ENCODE measurements at regions not wholly inside any gene's neighbourhood (a gene's known extent, or its start where the extent isn't known, plus 50 kb on each side); places are given as distances from the start of the nearest gene placed in this dataset.

DNA sequence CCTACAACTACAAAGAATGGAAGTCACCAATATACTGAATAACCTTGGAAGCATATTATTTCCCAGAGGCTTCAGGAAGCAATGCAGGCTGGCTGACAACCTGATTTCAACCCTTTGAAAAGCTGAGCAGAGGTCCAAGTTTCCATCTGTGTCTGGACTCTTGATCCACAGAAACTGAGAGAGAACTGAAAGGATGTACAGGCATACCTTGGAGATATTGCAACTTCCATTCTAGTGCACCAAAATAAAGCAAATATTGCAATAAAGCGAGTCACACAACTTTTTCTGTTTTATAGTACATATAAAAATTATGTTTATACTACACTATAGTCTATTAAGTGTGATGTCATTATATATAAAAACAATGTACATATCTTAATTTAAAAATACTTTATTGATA lies 85.3 kb downstream of the TYW3 start:
- DNase-seq = no peak
- H3K36me3 ChIP-seq (ENCODE audit: control insufficient read depth in 4 of 4, insufficient read depth in 4 of 4, low read length in 3 of 4) = no peaks in the 10 kb centered on the region
- no peak overlapping the region for H3K4me3 ChIP-seq (ENCODE audit: control insufficient read depth in 1 of 7, extremely low read depth in 1 of 7, insufficient read depth in 4 of 7, low read depth in 2 of 7, low read length in 6 of 7)
- H3K27me3 ChIP-seq (replicated peaks in 2 of 5; ENCODE audit: control insufficient read depth in 4 of 5, insufficient read depth in 5 of 5, low read length in 4 of 5) = no peaks in the 10 kb centered on the region
- no peaks in the 10 kb centered on the region for H3K4me1 ChIP-seq (ENCODE audit: control extremely low read depth in 1 of 4, control insufficient read depth in 4 of 4, insufficient read depth in 4 of 4, low read length in 3 of 4)
- WGBS (ENCODE audit: insufficient coverage) = no CpG with 5 or more reads among the region's 1 CpG
- ChIA-PET CTCF (no interaction called here), POLR2A (no interaction called here)
- no peaks in the 10 kb centered on the region for H3K9me3 ChIP-seq (ENCODE audit: control extremely low read depth in 1 of 5, control insufficient read depth in 4 of 5, insufficient read depth in 2 of 5, low read depth in 1 of 5, low read length in 4 of 5)
- no peak overlapping the region for H3K27ac ChIP-seq (ENCODE audit: insufficient read depth in 1 of 2, low read depth in 1 of 2, low read length in 2 of 2, poor library complexity in 1 of 2, severe bottlenecking in 2 of 2)

DNA sequence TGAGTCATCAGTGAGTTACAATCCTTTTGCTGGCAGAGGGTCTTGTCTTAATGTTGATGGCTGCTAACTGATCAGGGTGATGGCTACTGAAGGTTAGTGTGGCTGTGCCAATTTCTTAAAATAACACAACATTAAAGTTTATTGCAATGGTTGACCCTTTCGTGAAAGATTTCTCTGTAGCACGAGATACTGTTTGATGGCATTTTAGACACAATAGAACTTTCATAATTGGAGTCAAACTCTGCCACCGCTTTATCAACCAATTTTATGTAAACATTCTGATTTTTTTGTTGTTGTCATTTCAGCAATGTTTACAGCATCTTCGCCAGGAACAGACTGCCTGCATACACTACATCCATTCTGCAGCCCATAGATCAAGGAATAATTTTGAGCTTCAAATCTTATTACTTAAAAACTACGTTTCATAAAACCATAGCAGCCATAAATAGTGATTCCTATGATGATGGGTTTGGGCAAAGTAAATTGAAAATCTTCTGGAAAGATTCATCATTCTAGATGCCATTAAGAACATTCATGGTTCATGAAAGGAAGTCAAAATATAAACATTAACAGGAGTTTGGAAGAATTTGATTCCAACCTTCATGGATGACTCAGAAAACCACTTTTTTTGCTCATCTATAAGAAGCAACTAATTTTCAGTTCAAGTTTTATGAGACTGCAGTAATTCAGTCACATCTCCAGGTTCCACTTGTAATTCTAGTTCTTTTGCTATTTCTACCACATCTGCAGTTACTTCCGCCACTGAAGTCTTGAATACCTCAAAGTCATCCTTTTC lies 85.9 kb downstream of the TYW3 start:
- no peaks in the 10 kb centered on the region for H3K27me3 ChIP-seq (replicated peaks in 2 of 5; ENCODE audit: control insufficient read depth in 4 of 5, insufficient read depth in 5 of 5, low read length in 4 of 5)
- CTCF ChIA-PET = no interaction called here
- POLR2A ChIA-PET = no interaction called here
- WGBS (ENCODE audit: insufficient coverage) = 80% methylated on average over 1 of the region's 6 CpGs
- H3K36me3 ChIP-seq (ENCODE audit: control insufficient read depth in 4 of 4, insufficient read depth in 4 of 4, low read length in 3 of 4) = no peaks in the 10 kb centered on the region
- no peak overlapping the region for H3K4me3 ChIP-seq (ENCODE audit: control insufficient read depth in 1 of 7, extremely low read depth in 1 of 7, insufficient read depth in 4 of 7, low read depth in 2 of 7, low read length in 6 of 7)
- no peaks in the 10 kb centered on the region for H3K4me1 ChIP-seq (ENCODE audit: control extremely low read depth in 1 of 4, control insufficient read depth in 4 of 4, insufficient read depth in 4 of 4, low read length in 3 of 4)
- no peak overlapping the region for H3K27ac ChIP-seq (ENCODE audit: insufficient read depth in 1 of 2, low read depth in 1 of 2, low read length in 2 of 2, poor library complexity in 1 of 2, severe bottlenecking in 2 of 2)
- DNase-seq = no peak
- H3K9me3 ChIP-seq (ENCODE audit: control extremely low read depth in 1 of 5, control insufficient read depth in 4 of 5, insufficient read depth in 2 of 5, low read depth in 1 of 5, low read length in 4 of 5) = no peaks in the 10 kb centered on the region

DNA sequence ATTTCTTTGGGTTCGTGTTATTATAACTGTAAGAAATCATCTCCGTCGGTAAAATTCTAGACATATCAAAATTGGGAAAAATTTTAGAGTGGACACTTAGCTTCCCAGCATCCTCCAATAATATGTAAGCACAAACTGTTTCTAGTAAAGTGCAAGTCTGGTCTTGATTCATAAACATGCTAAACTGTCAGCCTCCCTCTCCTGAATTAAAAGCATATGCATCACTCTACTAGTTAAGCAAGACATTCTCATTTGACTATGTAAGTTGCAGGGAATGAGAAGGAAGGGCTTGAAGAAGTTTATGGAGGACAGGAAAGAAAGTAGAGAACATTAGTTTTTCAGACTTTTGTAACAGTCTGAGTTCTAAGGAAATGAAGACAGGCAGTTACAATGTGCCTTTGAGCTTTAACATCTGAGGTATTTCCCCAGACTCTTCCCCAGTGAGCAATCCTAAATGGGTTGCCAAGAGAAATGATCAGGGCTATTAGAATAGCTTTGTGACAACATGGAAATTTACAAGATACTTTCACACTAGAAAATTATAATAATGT lies 90.0 kb downstream of the TYW3 start:
- Histone ChIP-seq H3K27me3 (replicated peaks in 2 of 5; ENCODE audit: control insufficient read depth in 4 of 5, insufficient read depth in 5 of 5, low read length in 4 of 5) (no peaks in the 10 kb centered on the region), H3K36me3 (ENCODE audit: control insufficient read depth in 4 of 4, insufficient read depth in 4 of 4, low read length in 3 of 4) (no peaks in the 10 kb centered on the region), H3K27ac (ENCODE audit: insufficient read depth in 1 of 2, low read depth in 1 of 2, low read length in 2 of 2, poor library complexity in 1 of 2, severe bottlenecking in 2 of 2) (no peak overlapping the region), H3K9me3 (ENCODE audit: control extremely low read depth in 1 of 5, control insufficient read depth in 4 of 5, insufficient read depth in 2 of 5, low read depth in 1 of 5, low read length in 4 of 5) (no peaks in the 10 kb centered on the region), H3K4me1 (ENCODE audit: control extremely low read depth in 1 of 4, control insufficient read depth in 4 of 4, insufficient read depth in 4 of 4, low read length in 3 of 4) (no peaks in the 10 kb centered on the region), H3K4me3 (ENCODE audit: control insufficient read depth in 1 of 7, extremely low read depth in 1 of 7, insufficient read depth in 4 of 7, low read depth in 2 of 7, low read length in 6 of 7) (no peak overlapping the region)
- CTCF ChIA-PET = no interaction called here
- no peak for DNase-seq
- no CpG with 5 or more reads among the region's 3 CpGs for WGBS (ENCODE audit: insufficient coverage)
- POLR2A ChIA-PET = no interaction called here

DNA sequence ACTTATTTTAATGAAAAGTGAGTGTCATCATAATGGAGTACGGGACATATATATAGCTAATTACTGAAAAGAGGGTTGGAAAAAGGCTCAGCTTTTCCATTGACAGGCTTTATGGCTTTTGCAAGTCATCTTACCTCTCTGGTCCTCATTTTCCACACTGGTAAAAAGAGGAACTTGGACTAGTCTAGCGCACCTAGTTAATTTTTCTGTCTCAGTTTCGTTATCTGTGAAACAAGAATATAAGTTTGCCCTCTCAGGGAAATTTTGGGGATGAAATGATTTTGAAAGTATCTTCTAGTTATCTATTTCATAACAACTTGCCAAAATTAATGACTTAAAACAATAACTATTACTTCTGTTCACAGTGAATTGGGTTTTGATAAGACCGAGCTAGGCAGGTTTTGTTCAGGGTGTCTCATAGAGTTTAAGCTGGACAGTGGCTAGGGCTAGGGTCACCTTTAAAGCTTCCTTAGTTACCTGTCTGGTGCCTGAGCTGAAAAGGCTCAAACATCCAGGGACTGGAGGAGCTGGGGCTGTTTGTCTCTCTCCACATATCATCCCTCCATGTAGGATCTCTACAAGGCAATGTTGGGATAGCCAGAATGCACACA lies 91.7 kb downstream of the TYW3 start:
- CTCF ChIA-PET = no interaction called here
- POLR2A ChIA-PET = no interaction called here
- H3K27ac ChIP-seq (ENCODE audit: insufficient read depth in 1 of 2, low read depth in 1 of 2, low read length in 2 of 2, poor library complexity in 1 of 2, severe bottlenecking in 2 of 2) = no peak overlapping the region
- DNase-seq = no peak
- H3K9me3 ChIP-seq (ENCODE audit: control extremely low read depth in 1 of 5, control insufficient read depth in 4 of 5, insufficient read depth in 2 of 5, low read depth in 1 of 5, low read length in 4 of 5) = no peaks in the 10 kb centered on the region
- H3K4me1 ChIP-seq (ENCODE audit: control extremely low read depth in 1 of 4, control insufficient read depth in 4 of 4, insufficient read depth in 4 of 4, low read length in 3 of 4) = no peaks in the 10 kb centered on the region
- H3K4me3 ChIP-seq (ENCODE audit: control insufficient read depth in 1 of 7, extremely low read depth in 1 of 7, insufficient read depth in 4 of 7, low read depth in 2 of 7, low read length in 6 of 7) = no peak overlapping the region
- H3K36me3 ChIP-seq (ENCODE audit: control insufficient read depth in 4 of 4, insufficient read depth in 4 of 4, low read length in 3 of 4) = no peaks in the 10 kb centered on the region
- WGBS (ENCODE audit: insufficient coverage) = 100% methylated on average over 1 of the region's 4 CpGs
- no peaks in the 10 kb centered on the region for H3K27me3 ChIP-seq (replicated peaks in 2 of 5; ENCODE audit: control insufficient read depth in 4 of 5, insufficient read depth in 5 of 5, low read length in 4 of 5)

DNA sequence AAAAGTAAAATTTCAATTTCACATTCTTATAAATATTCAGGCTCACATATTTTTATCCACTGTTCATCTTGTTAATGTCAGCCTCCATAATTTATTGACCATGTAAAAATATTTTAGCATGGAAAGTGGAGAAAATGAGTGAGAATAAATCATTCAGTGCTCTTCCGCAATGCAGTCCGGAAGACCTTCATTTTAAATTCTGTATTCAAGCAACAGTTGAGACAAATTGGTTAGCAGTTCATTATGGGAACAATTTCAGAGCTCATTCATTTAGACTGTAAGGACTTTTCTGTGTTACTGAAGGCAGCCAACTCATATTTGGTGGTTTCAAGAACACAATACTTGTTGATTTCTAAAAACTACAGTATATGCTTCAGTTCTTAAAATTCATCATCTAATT lies 97.8 kb downstream of the TYW3 start:
- H3K27ac ChIP-seq (ENCODE audit: insufficient read depth in 1 of 2, low read depth in 1 of 2, low read length in 2 of 2, poor library complexity in 1 of 2, severe bottlenecking in 2 of 2) = no peak overlapping the region
- 93% methylated on average over 2 of the region's 2 CpGs for WGBS (ENCODE audit: insufficient coverage)
- no peak overlapping the region for H3K4me3 ChIP-seq (ENCODE audit: control insufficient read depth in 1 of 7, extremely low read depth in 1 of 7, insufficient read depth in 4 of 7, low read depth in 2 of 7, low read length in 6 of 7)
- no peak for DNase-seq
- H3K9me3 ChIP-seq (ENCODE audit: control extremely low read depth in 1 of 5, control insufficient read depth in 4 of 5, insufficient read depth in 2 of 5, low read depth in 1 of 5, low read length in 4 of 5) = no peaks in the 10 kb centered on the region
- H3K27me3 ChIP-seq (replicated peaks in 2 of 5; ENCODE audit: control insufficient read depth in 4 of 5, insufficient read depth in 5 of 5, low read length in 4 of 5) = no peaks in the 10 kb centered on the region
- H3K4me1 ChIP-seq (ENCODE audit: control extremely low read depth in 1 of 4, control insufficient read depth in 4 of 4, insufficient read depth in 4 of 4, low read length in 3 of 4) = no peaks in the 10 kb centered on the region
- ChIA-PET CTCF (no interaction called here), POLR2A (no interaction called here)
- H3K36me3 ChIP-seq (ENCODE audit: control insufficient read depth in 4 of 4, insufficient read depth in 4 of 4, low read length in 3 of 4) = no peaks in the 10 kb centered on the region

DNA sequence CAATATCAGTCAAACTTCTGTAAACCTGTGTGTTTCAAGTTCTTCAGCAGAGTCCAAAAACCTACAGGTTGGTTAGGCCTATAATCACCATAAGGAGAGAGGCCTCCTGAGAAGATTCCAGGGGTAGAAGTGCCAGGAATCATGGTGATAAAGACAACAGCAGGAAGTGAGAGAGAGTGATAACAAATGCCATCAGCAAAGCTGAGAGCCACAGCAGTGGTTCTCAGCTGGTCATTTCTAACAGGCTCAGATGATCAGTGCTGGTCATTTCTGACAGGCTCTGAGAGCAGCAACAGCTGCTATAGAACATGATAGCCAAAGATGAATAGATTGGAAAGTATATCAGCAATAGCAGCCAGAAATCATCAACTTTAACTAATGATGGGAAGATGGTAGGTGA lies 101.3 kb downstream of the TYW3 start:
- H3K9me3 ChIP-seq (ENCODE audit: control extremely low read depth in 1 of 5, control insufficient read depth in 4 of 5, insufficient read depth in 2 of 5, low read depth in 1 of 5, low read length in 4 of 5) = no peaks in the 10 kb centered on the region
- POLR2A ChIA-PET = no interaction called here
- H3K4me1 ChIP-seq (ENCODE audit: control extremely low read depth in 1 of 4, control insufficient read depth in 4 of 4, insufficient read depth in 4 of 4, low read length in 3 of 4) = no peaks in the 10 kb centered on the region
- no peaks in the 10 kb centered on the region for H3K27me3 ChIP-seq (replicated peaks in 2 of 5; ENCODE audit: control insufficient read depth in 4 of 5, insufficient read depth in 5 of 5, low read length in 4 of 5)
- no peak overlapping the region for H3K4me3 ChIP-seq (ENCODE audit: control insufficient read depth in 1 of 7, extremely low read depth in 1 of 7, insufficient read depth in 4 of 7, low read depth in 2 of 7, low read length in 6 of 7)
- H3K27ac ChIP-seq (ENCODE audit: insufficient read depth in 1 of 2, low read depth in 1 of 2, low read length in 2 of 2, poor library complexity in 1 of 2, severe bottlenecking in 2 of 2) = no peak overlapping the region
- no peak for DNase-seq
- H3K36me3 ChIP-seq (ENCODE audit: control insufficient read depth in 4 of 4, insufficient read depth in 4 of 4, low read length in 3 of 4) = no peaks in the 10 kb centered on the region
- CTCF ChIA-PET = no interaction called here

DNA sequence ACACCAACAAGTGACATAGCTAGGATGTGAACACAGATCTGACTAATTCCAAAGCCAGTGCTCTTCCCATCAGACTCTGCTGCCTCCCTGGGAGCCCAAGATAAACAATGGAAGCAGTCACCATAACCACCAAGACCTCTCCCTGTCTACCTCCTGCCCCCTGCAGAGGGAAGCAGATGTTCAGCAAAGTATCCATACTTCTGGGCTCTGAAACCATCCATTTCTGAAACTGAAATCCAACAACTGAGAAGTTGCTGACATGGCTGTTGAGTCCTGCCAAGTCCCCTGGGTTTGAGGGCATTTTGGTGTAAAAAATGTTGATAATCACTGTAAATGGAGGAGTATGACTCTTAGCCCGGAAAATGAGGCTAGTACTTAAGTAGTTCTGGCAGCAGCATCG lies 102.1 kb downstream of the TYW3 start:
- WGBS (ENCODE audit: insufficient coverage) = no CpG with 5 or more reads among the region's 2 CpGs

More for the DNA sequence above, 102.1 kb downstream of the TYW3 start:
- Histone ChIP-seq H3K4me1 (ENCODE audit: control extremely low read depth in 1 of 4, control insufficient read depth in 4 of 4, insufficient read depth in 4 of 4, low read length in 3 of 4) (no peaks in the 10 kb centered on the region), H3K27me3 (replicated peaks in 2 of 5; ENCODE audit: control insufficient read depth in 4 of 5, insufficient read depth in 5 of 5, low read length in 4 of 5) (no peaks in the 10 kb centered on the region), H3K36me3 (ENCODE audit: control insufficient read depth in 4 of 4, insufficient read depth in 4 of 4, low read length in 3 of 4) (no peaks in the 10 kb centered on the region), H3K9me3 (ENCODE audit: control extremely low read depth in 1 of 5, control insufficient read depth in 4 of 5, insufficient read depth in 2 of 5, low read depth in 1 of 5, low read length in 4 of 5) (no peaks in the 10 kb centered on the region), H3K27ac (ENCODE audit: insufficient read depth in 1 of 2, low read depth in 1 of 2, low read length in 2 of 2, poor library complexity in 1 of 2, severe bottlenecking in 2 of 2) (no peak overlapping the region), H3K4me3 (ENCODE audit: control insufficient read depth in 1 of 7, extremely low read depth in 1 of 7, insufficient read depth in 4 of 7, low read depth in 2 of 7, low read length in 6 of 7) (no peak overlapping the region)
- DNase-seq = no peak
- ChIA-PET POLR2A (no interaction called here), CTCF (no interaction called here)
